T47D (cell line): ENCODE measurements at regions not wholly inside any gene's neighbourhood (a gene's known extent, or its start where the extent isn't known, plus 50 kb on each side); places are given as distances from the start of the nearest gene placed in this dataset.

Experiments used
- DNase-seq, 2 experiments: peaks; one replicate each; pipeline versions ENCODE4 v3.0.0 to v3.0.0-alpha.2; 2011 to 2012; ENCODE audit warnings: low read depth in 1 of 2, low spot score in 1 of 2
- JUND ChIP-seq: IDR thresholded peaks from 2 replicates; pipeline ENCODE4 v1.6.1; 2012; ENCODE audit warnings: low read depth
- in situ Hi-C: cut with HindIII; loops from 2 replicates; pipeline ENCODE4 v1.10.0; 2016; ENCODE audit warnings: low sequenced_read_pairs, low pct_unique_long_range_greater_than_20kb

GRCh38 chr9:126556560-126557250, 57.0 kb upstream of the LMX1B start:
- no peak for TF ChIP-seq JUND
- DNase-seq = no peak
- in situ Hi-C loops = no loop called here

GRCh38 chr9:126558051-126558665, 55.6 kb upstream of the LMX1B start:
- in situ Hi-C loops = no loop called here
- TF ChIP-seq JUND = no peak
- DNase-seq = peak; percentile 82 to 88

- no peak for TF ChIP-seq JUND
- in situ Hi-C loops = no loop called here
- no peak for DNase-seq
These were observed 54.4 kb upstream of the LMX1B start for GRCh38 chr9:126559296-126559695.

GRCh38 chr9:126561582-126561981, 52.1 kb upstream of the LMX1B start:
- in situ Hi-C loops = no loop called here
- DNase-seq = no peak
- TF ChIP-seq JUND = no peak

GRCh38 chr9:126563556-126563955, 50.2 kb upstream of the LMX1B start:
- in situ Hi-C loops = no loop called here
- no peak for TF ChIP-seq JUND
- DNase-seq = no peak
